HG02763 (cell line): ENCODE measurements at regions not wholly inside any gene's neighbourhood (a gene's known extent, or its start where the extent isn't known, plus 50 kb on each side); places are given as distances from the start of the nearest gene placed in this dataset.
"Not testable (repeated sequence)": the region's sequence is repeated elsewhere in the genome, so short reads cannot be mapped to it uniquely, and the experiment has no call there.

ENCODE experiments used
- ATAC-seq: cut with Tn5 transposase; IDR thresholded peaks from one replicate; pipeline ENCODE4 v1.9.1; 2021; ENCODE audit warnings: mild to moderate bottlenecking, moderate library complexity; ENCODE audit not compliant: unreplicated experiment

DNA sequence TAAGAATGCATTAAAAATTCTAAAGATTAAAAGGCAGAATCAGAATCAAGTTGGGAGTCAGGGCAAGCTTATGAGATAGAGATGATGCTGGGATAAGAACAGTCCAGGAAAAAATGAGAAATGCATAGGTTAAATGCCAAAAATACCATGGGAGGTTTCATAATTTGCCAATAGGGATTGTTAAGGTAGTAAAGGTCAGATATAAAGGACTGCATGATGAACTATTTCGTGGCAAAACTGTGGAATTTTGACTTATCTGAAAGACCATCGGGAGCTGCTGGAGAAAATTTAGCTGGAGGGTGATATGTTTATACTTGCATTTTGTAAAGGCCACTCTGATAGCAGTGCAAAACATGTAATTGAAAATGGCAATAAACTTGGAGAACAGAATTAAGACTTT is 1872.8 kb upstream of the ACO1 start:
- no peak for ATAC-seq

DNA sequence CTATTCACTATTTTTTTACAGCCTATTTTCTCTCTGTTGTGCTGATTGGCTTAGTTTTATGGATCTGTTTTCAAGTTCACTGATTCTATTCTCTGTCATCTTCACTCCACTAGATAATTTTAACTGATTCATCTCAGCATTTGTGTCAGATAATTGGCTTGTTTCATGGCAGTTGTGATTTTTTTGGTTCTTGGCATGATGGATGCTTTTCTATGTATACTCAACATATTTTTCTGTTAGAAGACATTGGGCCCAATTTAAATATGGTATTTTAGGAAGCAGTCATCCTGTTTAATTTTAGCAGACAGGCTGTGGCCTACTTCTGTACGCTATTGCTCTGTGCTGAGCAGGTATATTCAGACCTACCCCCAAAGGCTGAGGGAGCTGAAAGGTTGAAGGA is 1865.3 kb upstream of the ACO1 start:
- no peak for ATAC-seq

DNA sequence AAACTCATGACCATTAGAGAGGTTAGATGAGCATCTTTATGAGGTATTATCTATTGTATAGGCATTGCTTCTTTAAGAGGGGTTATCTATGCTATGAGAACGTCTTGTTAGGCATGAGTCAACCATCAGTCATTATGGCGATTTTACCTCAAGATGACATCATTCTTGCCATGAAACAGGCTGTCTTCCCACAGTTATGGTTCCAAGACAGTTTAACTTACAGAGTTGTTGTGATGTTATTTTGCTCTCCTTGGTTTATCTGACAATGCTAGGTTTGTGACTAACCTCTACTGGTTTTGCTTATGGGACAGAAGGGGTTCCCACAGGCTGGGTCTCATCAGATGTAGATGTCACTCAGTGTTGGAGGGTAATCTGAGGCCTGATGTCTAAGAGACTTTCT is 1864.7 kb upstream of the ACO1 start:
- no peak for ATAC-seq

DNA sequence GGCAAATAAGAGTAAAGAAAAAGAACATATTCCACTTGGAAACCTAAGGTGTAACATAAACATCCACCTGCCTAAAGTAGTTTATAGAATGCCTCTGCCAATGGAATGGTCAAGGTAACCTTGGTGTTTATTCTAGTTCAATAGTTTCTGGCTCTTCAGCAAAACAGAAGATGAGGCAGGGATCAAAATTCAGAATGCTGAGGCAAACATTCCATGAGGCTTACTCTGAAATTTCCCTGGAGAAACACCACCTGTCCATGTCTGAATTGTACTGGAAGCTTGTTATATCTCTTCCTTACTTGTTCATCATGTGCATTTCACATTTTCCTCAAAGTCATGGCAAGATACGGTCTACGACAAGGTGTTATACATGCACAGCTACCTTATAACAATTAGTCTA is 1862.4 kb upstream of the ACO1 start:
- no peak for ATAC-seq

DNA sequence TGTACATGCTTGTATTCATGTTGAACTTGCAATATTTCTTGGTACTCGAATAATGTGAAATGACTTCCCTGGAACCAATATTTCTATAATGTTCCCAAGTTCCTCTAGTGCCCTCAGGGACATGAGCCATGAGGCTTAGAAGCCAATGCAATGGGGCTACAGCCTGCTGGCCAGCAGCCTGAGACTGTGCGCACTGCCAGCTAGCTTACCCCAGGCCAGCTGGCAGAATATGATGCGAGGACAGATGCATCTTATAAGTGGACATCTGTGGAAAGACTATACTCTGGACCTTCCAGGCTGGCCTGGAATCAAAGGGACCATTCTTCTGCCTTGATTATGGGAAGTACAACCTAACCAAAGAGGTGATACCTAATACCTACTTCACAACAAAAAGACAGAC is 1862.0 kb upstream of the ACO1 start:
- ATAC-seq: no peak

DNA sequence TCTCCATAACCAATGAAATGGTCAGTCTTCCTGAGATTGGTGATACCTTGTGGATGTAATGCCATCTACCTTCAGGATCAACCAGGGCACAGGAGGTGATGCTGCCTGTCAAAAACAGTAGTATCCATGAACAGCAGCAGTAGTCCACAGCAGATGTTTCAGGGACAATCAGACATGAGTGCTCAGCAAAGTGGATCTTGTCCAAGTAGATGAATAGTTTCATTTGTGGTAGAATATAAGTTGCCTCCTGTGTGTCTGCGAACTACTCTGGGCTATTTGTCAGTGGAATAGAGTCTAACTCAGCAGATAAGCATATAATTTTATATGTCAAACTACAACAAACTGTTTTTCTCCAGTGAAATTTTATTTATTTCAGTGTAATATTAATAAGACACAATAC is 1860.1 kb upstream of the ACO1 start:
- ATAC-seq: no peak

DNA sequence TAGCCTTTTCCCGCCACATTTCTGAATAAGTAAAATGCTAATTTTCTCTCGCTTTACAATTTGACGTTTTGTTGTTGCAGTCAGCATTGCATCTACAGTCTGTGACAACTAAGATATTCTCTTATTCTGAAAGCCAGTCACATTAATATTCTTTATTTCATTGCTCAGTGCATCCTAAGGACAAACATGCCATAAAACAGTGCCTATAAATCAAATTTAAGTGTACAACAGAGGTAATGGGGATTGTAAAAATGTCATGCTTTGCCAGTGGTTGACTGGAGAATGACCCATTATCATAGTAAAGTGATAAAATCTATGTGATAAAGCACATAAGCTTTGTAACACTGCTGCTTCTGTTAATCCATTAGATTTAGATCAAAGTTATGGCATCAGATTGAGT is 1850.0 kb upstream of the ACO1 start:
- ATAC-seq: no peak

DNA sequence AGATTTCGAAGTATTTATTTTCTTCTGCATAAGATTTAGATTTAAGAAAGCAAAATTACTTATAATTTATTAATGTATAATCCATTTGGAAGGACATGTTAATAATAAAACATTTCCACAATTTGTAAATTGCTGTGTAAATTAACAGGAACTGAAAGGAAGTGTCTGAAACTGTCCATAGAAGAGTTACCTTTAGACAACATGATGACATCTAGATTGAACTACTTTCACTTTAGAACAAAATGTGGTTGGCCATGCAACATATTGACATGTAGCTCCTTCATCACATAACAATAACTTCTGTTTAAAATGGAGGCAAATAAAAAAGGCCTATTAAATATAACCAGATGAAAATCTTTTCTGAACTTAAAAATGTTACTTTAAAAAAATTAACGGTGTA is 1849.5 kb upstream of the ACO1 start:
- no peak for ATAC-seq

DNA sequence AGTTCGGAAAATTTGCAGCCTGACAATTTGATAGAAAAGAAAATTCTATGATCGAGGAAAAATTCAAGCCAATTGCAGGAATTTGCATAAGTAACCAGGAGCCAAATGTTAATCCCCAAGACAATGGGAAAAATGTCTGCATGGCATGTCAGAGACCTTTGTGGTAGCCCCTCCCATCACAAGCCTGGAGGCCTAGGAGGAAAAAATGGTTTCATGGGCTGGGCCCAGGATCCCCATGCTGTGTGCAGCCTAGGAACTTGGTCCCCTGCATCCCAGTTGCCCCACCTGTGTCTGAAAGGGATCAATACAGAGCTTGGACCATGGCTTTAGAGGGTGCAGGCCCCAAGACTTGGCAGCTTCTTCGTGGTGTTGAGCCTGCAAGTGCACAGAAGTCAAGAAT is 1847.9 kb upstream of the ACO1 start:
- no peak for ATAC-seq

DNA sequence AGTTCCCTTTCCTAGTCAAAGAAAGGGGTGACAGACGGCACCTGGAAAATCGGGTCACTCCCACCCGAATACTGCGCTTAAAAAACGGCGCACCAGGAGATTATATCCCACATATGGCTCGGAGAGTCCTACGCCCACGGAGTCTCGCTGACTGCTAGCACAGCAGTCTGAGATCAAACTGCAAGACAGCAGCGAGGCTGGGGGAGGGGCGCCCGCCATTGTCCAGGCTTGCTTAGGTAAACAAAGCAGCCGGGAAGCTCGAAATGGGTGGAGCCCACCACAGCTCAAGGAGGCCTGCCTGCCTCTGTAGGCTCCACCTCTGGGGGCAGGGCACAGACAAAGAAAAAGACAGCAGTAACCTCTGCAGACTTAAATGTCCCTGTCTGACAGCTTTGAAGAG is 1844.7 kb upstream of the ACO1 start:
- ATAC-seq: not testable (repeated sequence)

DNA sequence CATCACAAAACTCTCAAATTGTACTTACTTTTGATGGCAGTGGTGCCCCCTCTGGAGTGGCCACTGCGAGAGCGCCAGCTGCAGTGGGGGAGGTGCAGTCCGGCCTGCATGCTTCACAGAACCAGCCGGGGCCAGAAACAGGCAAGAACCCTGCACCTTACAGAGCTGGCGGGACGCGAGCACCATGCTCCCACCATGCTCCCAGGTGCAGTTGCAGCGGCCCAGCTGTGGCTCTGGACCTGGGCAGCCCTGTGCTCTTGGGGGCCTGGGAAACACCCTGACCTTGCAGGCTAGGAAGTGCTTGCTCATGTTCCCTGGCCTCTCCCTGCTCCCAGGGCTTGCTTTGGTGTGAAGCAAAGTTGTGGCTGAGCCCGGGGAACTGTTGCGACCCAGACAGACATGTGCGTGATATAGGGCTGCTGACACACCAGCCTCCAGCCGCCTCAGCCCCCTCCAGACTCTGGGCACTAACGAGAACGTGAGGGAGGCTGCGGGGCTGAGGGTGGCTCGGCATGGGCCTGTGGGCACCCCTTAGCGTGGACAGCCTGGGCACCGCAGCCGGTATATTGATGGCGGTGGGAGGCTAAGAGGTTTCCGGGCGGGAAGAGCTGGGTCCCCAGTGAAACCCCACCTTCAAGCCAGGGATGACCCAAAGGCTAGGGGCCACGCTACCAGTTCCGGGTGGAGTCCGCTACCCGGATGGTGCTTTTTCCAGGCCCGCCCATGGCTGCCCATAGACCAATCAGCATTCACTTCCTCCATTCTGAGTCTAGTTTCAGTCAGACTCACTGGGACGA is 1809.9 kb upstream of the ACO1 start:
- no peak for ATAC-seq

DNA sequence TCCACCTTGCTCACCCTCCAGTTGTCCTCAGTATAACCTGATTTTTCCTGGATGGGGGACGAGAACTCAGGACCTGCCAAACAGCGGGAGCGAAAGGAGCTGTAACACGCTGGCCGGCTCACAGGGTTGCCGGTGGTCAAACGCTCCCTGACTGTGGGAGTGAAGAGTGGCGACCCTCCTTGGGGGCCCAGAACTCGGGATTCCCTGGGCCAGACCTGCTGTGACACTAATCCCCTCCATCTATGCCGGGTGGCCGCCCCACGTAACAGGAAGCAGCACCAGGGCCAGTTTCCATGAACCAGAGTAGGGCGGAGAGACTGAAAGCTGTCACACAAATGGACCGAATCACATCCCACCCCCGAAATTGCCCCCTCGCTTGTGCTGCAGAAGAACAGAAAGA is 1809.2 kb upstream of the ACO1 start:
- no peak for ATAC-seq

DNA sequence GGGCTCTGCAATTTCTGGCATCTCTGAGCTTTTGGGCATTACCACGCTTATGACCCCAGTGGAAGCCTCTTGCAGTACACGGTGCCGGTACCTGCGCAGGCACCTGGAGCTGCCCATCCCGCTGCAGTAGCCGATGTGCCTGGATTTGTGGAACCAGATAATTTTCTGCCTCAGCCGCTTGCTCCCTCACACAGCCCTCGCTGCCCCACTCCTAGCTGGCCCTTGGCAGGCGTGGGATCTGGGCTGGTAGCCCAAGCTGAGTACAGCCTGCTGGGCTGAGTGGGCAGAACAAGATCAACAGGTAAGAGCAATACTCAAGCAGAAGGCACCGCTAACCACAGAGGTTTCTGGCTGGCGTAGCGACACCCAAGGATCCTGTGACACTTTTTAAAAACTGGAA is 1808.8 kb upstream of the ACO1 start:
- ATAC-seq: no peak

DNA sequence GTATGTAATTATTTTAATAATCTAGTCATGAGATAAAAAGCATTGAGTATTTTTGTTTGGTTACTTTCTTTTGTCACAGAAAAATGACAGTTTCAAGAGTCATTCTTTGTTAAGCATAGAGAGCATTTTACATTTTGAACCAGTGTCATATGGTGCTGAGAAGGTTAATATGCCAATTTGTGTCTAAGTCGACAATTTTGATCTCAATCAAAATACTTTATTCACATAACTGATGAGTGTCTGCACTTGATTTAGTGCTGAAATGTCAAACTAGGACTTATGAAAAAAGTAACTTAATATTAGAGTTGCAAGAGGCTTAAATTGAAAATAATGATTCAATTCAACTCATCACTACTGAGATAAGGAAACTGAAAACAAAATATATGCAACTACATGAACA is 1804.6 kb upstream of the ACO1 start:
- no peak for ATAC-seq

DNA sequence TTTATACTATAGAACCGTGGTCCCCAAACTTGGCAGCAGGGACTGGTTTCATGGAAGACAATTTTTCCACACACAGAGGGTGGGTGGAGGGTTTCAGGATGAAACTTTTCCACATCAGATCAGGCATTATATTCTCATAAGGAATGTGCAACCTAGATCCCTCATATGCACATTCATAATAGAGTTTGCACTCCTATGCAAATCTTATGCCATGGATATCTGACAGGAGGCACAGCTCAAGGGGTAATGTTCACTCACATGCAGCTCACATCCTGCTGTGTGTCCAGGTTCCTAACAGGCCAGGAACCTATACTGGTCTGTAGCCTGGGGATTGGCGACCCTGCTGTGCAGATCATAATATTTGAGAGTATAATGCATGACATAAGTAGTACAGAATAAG is 1802.2 kb upstream of the ACO1 start:
- no peak for ATAC-seq

DNA sequence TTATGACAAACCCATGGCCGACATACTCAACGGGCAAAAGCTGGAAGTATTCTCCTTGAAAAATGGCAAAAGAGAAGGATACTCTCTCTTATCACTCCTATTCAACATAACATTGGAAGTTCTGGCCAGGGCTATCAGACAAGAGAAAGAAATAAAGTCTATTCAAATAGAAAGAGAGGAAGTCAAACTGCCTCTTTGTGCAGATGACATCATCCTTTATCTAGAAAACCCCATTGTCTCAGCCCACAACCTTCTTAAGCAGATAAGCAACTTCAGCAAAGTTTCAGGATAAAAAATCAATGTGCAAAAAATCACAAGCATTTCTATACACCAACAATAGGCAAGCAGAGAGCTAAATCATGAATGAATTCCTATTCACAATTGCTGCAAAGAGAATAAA is 1799.9 kb upstream of the ACO1 start:
- no peak for ATAC-seq

DNA sequence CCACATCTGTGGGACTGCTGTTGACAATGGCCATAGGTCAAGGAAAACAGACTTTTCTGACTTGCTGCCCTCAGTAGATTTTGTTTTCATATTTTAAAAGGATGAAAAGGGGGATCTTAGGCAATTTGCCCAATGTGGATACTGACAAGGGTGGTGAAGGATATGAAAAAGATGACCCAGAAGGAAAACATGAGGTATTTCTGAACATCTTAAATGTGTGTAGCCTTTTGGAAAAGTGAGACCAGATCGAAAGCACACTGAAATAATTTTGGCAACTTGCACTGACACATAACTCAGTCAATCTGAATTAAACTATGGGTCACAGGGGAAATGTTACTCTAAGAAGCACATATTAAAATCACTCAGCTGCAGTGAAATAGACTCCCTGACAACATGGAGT is 1793.0 kb upstream of the ACO1 start:
- no peak for ATAC-seq

DNA sequence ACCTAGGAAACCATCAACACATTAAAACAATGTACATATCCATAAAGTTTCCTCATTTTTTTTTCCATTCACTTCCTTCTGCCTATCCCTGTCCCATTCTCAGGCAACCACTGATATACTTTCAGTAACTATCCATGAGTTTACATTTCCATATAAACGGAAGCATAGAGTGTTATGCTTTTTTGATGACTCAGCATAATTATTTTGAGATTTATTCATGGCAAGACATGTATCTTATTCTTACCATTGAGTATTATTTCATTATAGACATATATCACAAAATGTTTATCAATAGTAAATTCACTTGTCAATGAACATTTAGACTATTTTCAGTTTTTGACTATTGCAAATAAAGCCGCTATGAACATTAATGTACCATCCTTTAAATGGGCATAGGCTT is 1786.8 kb upstream of the ACO1 start:
- ATAC-seq: no peak

DNA sequence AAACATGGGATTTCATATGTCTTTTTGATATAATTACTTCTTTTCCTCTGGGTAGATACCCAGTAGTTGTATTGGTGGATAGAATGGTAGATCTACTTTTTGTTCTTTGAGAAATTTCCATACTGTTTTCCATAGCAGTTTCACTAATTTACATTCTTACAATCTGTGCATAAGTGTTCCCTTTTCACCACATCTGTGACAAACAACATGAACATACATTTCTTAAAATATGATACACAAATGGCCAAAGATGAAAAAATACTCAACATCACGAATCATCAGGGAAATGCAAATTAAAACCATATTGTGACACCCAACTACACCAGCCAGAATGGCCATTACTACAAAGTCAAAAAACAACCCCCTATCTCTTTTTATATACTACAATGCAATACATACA is 1778.5 kb upstream of the ACO1 start:
- ATAC-seq: no peak

DNA sequence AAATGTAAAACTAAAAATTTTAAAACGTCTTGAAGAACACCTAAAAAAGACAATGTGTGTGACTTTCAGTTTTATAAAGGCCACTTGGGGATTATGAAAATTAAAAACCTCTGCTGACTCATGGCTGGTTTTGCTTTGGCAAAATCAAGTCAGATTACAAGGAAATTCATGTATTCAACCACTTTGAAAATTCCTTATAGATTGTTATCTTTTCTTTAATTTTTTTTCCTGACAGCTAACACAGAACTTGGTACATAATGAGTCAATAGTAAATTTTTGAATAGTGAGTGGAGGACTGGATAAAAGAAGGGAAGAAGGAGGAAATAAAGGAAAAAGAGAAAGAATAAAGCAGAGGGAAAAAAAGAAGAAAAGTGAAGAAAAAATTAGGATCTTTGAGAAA is 1774.7 kb upstream of the ACO1 start:
- no peak for ATAC-seq

DNA sequence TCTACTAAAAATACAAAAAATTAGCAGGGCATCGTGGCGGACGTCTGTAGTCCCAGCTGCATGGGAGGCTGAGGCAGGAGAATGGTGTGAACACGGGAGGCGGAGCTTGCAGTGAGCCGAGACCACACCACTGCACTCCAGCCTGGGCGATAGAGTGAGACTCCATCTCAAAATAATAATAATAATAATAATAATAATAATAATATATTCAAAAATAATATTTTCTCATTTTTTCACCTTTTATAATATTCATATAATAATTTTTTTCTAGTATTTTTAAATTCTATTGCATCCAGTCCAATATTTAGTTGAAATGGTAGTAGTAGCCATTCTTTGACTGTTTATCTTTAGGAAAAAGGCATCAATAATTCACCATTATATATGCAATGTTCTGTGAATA is 1767.7 kb upstream of the ACO1 start:
- not testable (repeated sequence) for ATAC-seq

DNA sequence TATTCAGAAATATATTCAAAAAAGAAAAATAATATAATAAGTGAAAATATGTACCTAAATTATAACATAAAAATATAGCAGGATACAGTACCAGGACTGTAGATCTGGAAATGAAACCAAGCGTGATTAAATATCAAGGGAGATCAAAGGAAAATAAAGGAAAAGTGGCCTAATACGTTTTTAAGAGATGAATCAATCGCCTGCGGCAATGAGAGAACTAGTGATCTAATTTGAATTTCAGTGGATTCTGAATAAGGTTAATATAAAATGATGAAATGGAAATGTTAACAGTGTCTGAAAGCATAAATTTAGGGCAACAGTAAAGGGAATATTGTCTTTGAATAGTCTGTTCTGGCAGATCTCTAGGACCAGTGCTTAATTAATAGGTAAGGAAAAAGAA is 1761.9 kb upstream of the ACO1 start:
- ATAC-seq: no peak

DNA sequence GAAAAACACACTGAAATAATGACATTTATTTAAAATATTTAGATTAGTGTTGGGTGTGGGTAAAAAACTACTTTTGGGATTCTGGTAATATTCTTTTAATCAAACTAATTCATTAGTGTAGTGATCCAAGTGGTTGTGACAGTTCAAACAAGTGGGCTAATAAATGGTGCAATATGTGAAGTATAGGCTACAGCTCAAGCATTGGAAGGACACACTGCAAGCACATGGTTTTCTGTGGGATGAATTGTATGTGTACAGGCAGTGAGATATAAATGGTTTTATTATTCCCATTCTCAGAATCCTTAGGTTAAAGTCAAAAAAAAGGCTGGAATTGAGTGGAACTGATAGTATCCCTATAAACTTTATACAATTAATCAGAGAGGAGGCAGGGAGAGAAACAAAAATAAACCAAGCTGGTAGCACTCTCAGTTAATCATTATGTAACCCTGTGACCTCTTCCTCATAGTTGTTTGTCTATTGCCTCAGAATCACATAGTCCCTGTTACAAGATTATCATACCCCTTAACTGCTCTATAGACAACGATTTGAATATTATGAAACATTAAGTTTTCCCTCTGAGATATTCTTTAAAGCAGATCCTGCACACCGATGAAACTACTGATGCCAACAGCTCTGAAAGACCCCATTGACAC is 1755.4 kb upstream of the ACO1 start:
- no peak for ATAC-seq
